Urinary bladder (tissue), 3 donors: ENCODE measurements at regions not wholly inside any gene's neighbourhood (a gene's known extent, or its start where the extent isn't known, plus 50 kb on each side); places are given as distances from the start of the nearest gene placed in this dataset.

Experiments
- DNase-seq: peaks from one replicate; pipeline ENCODE4 v3.0.0-alpha.2; 2015; ENCODE audit errors: extremely low spot score
- H3K27ac ChIP-seq: one replicate; pipeline ENCODE4 v1.5.1; 2013; ENCODE audit warnings: low read depth, mild to moderate bottlenecking, moderate library complexity
- H3K36me3 ChIP-seq: one replicate; pipeline ENCODE4 v1.6.1; 2013; ENCODE audit warnings: mild to moderate bottlenecking, moderate library complexity; ENCODE audit not compliant: insufficient read depth
- H3K4me1 ChIP-seq: one replicate; pipeline ENCODE4 v1.6.1; 2013; ENCODE audit warnings: mild to moderate bottlenecking, moderate library complexity; ENCODE audit not compliant: insufficient read depth
- H3K4me3 ChIP-seq: one replicate; pipeline ENCODE4 v1.5.1; 2013; ENCODE audit warnings: low read depth, low read length
- WGBS: extraction: QIAGEN DNeasy Blood & Tissue Kit; methylation state at CpG from one replicate; pipeline ENCODE4 v1.1.7; 2013; 5-methylcytosine and 5-hydroxymethylcytosine counted together
- donor health status: healthy with polysubstance abuse.
- donor health status: healthy.

GRCh38 chr14:97887690-97888089 is 1090.5 kb downstream of the VRK1 start:
- WGBS: 81% methylated on average over 6 of the region's 6 CpGs
- Histone ChIP-seq H3K4me3 (no peak overlapping the region), H3K4me1 (no peaks in the 10 kb centered on the region), H3K36me3 (no peaks in the 10 kb centered on the region), H3K27ac (no peak overlapping the region)
- DNase-seq: no peak

DNA sequence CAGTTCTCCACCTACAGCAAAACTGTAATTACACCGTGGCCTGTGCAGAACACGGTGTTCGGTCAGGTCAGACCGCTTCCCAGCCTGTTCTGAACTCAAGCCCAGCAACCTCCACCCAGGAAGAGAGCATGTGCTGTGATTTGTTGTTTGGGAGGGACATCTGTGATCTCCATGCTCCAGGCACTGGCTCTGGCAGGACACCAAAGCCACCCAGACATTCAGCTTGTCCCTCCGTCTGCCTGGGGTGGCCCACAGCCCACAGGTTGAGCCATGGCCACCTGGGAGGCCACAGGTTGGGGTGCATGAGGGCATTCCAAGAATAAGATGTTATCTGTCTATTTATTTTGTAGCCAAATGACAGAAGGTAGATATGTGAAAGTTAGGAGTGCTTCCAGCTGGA is 1091.1 kb downstream of the VRK1 start:
- no peak for DNase-seq
- no peaks in the 10 kb centered on the region for H3K36me3 ChIP-seq
- WGBS: 93% methylated on average over 5 of the region's 5 CpGs
- H3K4me3 ChIP-seq: no peak overlapping the region
- no peaks in the 10 kb centered on the region for H3K4me1 ChIP-seq
- H3K27ac ChIP-seq: no peak overlapping the region

- Histone ChIP-seq H3K36me3 (no peaks in the 10 kb centered on the region), H3K4me1 (no peaks in the 10 kb centered on the region), H3K27ac (no peak overlapping the region), H3K4me3 (no peak overlapping the region)
- WGBS: 78% methylated on average over 2 of the region's 2 CpGs
- DNase-seq: no peak
These were observed 1094.3 kb downstream of the VRK1 start for GRCh38 chr14:97891515-97891914.

- DNase-seq: no peak
- Histone ChIP-seq H3K4me1 (no peaks in the 10 kb centered on the region), H3K27ac (no peak overlapping the region), H3K4me3 (no peak overlapping the region), H3K36me3 (no peaks in the 10 kb centered on the region)
- WGBS: 94% methylated on average over 4 of the region's 4 CpGs
These were observed 1097.4 kb downstream of the VRK1 start for GRCh38 chr14:97894552-97894951.

GRCh38 chr14:97900196-97900854 is 1103.1 kb downstream of the VRK1 start:
- no peaks in the 10 kb centered on the region for H3K36me3 ChIP-seq
- H3K4me1 ChIP-seq: no peaks in the 10 kb centered on the region
- no peak for DNase-seq
- 48% methylated on average over 6 of the region's 6 CpGs for WGBS
- no peak overlapping the region for H3K4me3 ChIP-seq
- H3K27ac ChIP-seq: no peak overlapping the region

GRCh38 chr14:97902630-97903029 is 1105.4 kb downstream of the VRK1 start:
- WGBS: 86% methylated on average over 1 of the region's 1 CpG
- H3K27ac ChIP-seq: no peak overlapping the region
- H3K4me1 ChIP-seq: no peaks in the 10 kb centered on the region
- no peak overlapping the region for H3K4me3 ChIP-seq
- no peaks in the 10 kb centered on the region for H3K36me3 ChIP-seq
- no peak for DNase-seq

DNA sequence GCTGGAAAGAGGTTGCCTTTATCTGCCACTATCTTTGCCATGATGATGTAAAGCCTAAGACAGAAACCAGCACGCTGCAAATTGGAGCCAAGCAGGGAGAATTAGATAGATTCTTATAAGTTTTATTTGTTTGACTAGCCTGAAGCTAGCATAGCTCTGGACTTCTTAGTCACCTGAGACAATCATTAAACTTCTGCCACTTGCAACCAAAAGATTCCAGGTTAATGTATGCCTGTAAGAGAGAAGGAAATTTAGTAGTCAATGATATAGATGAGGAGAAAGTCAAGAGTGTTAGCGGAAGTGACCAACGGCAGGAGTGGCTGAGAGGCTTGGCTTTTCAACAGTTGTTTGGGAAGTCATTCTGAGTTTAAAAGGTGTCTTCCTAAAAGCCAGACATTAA is 1106.6 kb downstream of the VRK1 start:
- DNase-seq: no peak
- WGBS: 49% methylated on average over 3 of the region's 3 CpGs
- no peak overlapping the region for H3K27ac ChIP-seq

DNA sequence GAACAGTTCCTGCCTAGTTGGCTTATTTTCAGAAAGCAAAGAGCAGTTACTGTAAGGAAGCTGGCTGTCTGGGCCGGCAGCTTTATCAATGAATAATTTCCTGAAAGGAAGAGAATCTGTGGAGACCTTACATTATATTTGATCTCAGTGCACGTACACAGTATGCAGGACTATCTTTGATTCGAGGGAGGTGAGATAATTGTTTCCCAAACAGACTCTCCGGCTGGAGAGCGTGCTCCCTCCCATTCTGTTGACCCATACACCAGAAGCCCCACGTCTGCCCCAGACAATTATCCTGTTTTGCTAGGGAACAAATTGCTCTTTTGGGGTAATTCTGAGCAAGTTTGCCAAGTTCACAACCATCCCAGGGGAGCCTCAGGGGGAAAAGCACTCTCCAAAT is 1115.0 kb downstream of the VRK1 start:
- Histone ChIP-seq H3K4me3 (no peak overlapping the region), H3K36me3 (no peaks in the 10 kb centered on the region), H3K4me1 (no peaks in the 10 kb centered on the region), H3K27ac (no peak overlapping the region)
- WGBS: 23% methylated on average over 6 of the region's 6 CpGs
- DNase-seq: no peak

More for the DNA sequence above, 1106.6 kb downstream of the VRK1 start:
- Histone ChIP-seq H3K4me1 (no peaks in the 10 kb centered on the region), H3K36me3 (no peaks in the 10 kb centered on the region), H3K4me3 (no peak overlapping the region)

DNA sequence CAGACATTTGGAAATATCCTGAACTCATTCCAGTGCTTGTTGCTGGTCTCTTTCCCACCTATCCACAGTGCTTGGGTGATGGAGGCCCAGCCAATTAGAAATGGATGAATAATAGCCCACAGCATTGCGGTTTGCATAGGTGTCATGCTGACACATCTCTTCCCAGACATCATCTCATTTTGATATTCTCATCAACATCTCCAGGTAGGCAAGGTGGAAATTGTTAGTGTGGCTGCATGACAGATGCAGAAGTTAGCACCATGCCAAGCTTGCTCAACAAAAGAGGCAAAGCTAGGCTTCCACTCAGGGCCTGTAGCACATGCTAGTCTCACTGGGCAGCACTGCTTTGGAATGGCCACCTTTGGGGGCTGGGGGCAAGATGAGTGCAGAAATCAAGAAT is 1118.9 kb downstream of the VRK1 start:
- no peak overlapping the region for H3K4me3 ChIP-seq
- no peaks in the 10 kb centered on the region for H3K4me1 ChIP-seq
- DNase-seq: no peak
- WGBS: 97% methylated on average over 1 of the region's 1 CpG
- H3K27ac ChIP-seq: no peak overlapping the region
- no peaks in the 10 kb centered on the region for H3K36me3 ChIP-seq

- DNase-seq: no peak
- no peak overlapping the region for H3K4me3 ChIP-seq
- H3K36me3 ChIP-seq: no peaks in the 10 kb centered on the region
- no peaks in the 10 kb centered on the region for H3K4me1 ChIP-seq
- WGBS: 88% methylated on average over 5 of the region's 5 CpGs
- no peak overlapping the region for H3K27ac ChIP-seq
These were observed 1119.7 kb downstream of the VRK1 start for GRCh38 chr14:97916669-97917568.

DNA sequence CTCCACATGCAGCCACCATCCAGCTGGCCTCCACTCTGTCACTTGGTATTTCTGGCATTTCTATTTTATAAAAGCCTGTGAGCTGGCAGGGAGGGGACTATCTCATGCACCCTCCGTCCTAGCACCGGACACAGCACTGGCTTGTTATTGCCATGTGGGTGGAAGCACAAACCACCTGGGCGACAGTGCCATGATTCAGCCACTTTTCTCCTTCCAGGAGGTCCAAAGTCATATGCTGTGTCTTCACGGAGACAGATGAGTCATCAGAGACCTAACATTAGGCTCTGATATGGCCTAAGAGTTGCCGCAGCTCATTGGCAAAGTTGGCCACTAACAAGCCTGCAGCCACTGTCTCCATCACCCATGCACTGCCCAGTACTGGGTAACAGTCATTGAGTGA is 1123.0 kb downstream of the VRK1 start:
- DNase-seq: no peak
- 89% methylated on average over 5 of the region's 5 CpGs for WGBS
- no peak overlapping the region for H3K4me3 ChIP-seq
- H3K4me1 ChIP-seq: no peaks in the 10 kb centered on the region
- no peaks in the 10 kb centered on the region for H3K36me3 ChIP-seq
- H3K27ac ChIP-seq: no peak overlapping the region

DNA sequence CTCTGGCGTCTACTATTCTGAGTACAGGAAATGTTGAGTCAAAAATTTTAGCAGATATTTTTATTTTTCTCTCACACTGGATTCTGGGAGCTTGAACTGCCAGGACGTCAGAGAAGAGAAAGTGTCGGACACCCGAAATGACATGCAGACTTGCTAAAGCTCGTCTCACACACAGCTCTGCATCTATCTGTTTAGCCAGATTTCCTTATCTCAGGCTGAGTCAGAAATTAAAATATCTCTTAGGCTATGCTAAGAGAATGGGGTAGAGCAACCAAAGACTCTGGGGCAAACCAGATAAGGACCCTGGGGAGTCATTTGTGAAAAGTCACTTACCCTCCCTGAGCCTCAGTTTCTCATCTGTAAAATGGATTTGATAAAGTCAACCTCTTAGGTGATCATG is 1124.1 kb downstream of the VRK1 start:
- DNase-seq: no peak
- H3K4me1 ChIP-seq: no peaks in the 10 kb centered on the region
- H3K36me3 ChIP-seq: no peaks in the 10 kb centered on the region
- no peak overlapping the region for H3K27ac ChIP-seq
- 28% methylated on average over 5 of the region's 5 CpGs for WGBS
- no peak overlapping the region for H3K4me3 ChIP-seq

DNA sequence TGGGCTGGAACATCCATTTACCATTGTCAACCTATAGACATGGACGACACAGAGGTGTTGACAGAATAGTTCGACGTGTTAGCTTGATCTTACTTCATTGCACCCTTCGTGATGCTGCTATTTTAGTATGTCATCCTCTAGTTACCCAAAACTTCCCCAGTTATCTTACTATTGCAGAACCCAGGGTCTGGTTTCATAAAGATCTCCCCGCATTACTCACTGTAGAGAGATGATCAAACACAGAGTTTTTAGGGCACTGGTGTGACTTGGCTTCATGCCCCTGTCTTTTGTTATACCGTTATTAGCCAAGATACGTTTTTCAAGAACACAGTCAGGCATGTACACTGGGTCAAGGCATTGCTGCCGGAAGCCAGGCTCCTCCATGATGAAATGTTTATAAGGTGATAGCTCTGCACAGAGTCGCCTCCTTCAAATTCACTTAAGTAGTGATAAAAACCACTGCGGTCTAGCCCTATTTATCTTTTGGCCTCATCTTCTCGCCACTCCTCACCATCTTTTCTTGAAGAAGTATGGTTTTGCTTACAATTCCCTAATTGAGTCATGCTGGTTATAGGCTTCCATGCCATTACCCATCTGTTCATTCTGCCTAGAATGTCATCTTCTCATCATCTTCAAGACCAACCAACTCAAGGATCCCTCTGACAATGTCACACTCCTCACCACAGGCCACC is 1127.9 kb downstream of the VRK1 start:
- Histone ChIP-seq H3K36me3 (no peaks in the 10 kb centered on the region), H3K27ac (no peak overlapping the region), H3K4me3 (no peak overlapping the region), H3K4me1 (no peaks in the 10 kb centered on the region)
- no peak for DNase-seq
- 45% methylated on average over 11 of the region's 11 CpGs for WGBS

DNA sequence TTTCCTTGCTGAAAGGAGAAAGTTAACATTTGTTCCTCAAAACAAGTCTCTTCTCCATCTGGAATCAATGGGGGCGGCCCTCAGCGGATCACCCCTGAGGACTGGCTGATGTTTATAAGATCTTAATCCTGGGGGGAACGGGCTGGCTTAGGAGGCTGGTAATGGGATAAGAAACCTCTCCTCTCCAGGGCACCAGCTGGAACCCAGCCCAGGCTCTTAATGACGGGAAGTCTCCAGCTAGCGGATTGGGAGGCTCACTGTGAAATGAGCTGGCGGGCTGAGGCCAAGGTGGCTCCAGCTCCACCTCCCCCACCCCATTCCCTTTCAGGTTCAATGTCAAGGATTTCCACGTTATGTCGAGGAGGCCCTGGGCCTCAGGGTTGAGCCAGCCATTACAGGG is 1133.0 kb downstream of the VRK1 start:
- WGBS: 29% methylated on average over 8 of the region's 8 CpGs
- no peaks in the 10 kb centered on the region for H3K4me1 ChIP-seq
- H3K36me3 ChIP-seq: no peaks in the 10 kb centered on the region
- no peak overlapping the region for H3K4me3 ChIP-seq
- no peak for DNase-seq
- no peak overlapping the region for H3K27ac ChIP-seq
